Thyroid gland (tissue), 4 donors: ENCODE measurements at regions not wholly inside any gene's neighbourhood (a gene's known extent, or its start where the extent isn't known, plus 50 kb on each side); places are given as distances from the start of the nearest gene placed in this dataset.

Experiments
- DNase-seq, 2 donors: peaks; one replicate each; pipeline ENCODE4 v3.0.0-alpha.2; 2019
- H3K27ac ChIP-seq, 3 donors: fragments of 200-600 bp; sonication (generic); 1 replicate in 2 of 3; 2 replicates in 1 of 3; pipeline ENCODE4 v1.5.1; 2016 to 2019; ENCODE audit warnings: mild to moderate bottlenecking in 1 of 3, moderate library complexity in 1 of 3
- H3K27me3 ChIP-seq: fragments of 200-600 bp; sonication (generic); one replicate; pipeline ENCODE4 v1.5.1; 2019
- H3K36me3 ChIP-seq, 2 donors: fragments of 200-600 bp; sonication (generic); one replicate each; pipeline ENCODE4 v1.5.1; 2016 to 2019
- H3K4me1 ChIP-seq, 2 donors: fragments of 200-600 bp; sonication (generic); one replicate each; pipeline ENCODE4 v1.5.1; 2017 to 2019
- H3K4me3 ChIP-seq, 3 donors: fragments of 200-600 bp; sonication (generic); replicated peaks in 1 of 3; 1 replicate in 2 of 3; 2 replicates in 1 of 3; pipeline ENCODE4 v1.5.1; 2016; ENCODE audit warnings: mild to moderate bottlenecking in 1 of 3
- H3K9me3 ChIP-seq: fragments of 200-600 bp; sonication (generic); one replicate; pipeline ENCODE4 v1.5.1; 2017
- POLR2A ChIP-seq, 2 donors: fragments of 450-650 bp; IDR thresholded peaks; one replicate each; pipeline ENCODE4 v1.6.1; 2017; ENCODE audit warnings: antibody characterized with exemption in 2 of 2, mild to moderate bottlenecking in 2 of 2, moderate library complexity in 1 of 2
- WGBS, 2 donors: methylation state at CpG; one replicate each; pipeline ENCODE4 v1.1.5; 2017; 5-methylcytosine and 5-hydroxymethylcytosine counted together
- intact Hi-C: fragments of 100-400 bp; cut with DNase I; formaldehyde crosslinking; loops from one replicate; pipeline ENCODE4 v1.15.1; 2023
- TF ChIP-seq, protein P1 (sequence below), 6 experiments: fragments of 200-600 bp in 3 of 6; fragments of 450-650 bp in 3 of 6; sonication (generic) in 3 of 6; IDR thresholded peaks; one replicate each; pipeline ENCODE4 v1.5.1; 2016 to 2019; ENCODE audit warnings: antibody characterized with exemption in 6 of 6, mild to moderate bottlenecking in 2 of 6, inconsistent platforms in 1 of 6, moderate library complexity in 1 of 6

DNA sequence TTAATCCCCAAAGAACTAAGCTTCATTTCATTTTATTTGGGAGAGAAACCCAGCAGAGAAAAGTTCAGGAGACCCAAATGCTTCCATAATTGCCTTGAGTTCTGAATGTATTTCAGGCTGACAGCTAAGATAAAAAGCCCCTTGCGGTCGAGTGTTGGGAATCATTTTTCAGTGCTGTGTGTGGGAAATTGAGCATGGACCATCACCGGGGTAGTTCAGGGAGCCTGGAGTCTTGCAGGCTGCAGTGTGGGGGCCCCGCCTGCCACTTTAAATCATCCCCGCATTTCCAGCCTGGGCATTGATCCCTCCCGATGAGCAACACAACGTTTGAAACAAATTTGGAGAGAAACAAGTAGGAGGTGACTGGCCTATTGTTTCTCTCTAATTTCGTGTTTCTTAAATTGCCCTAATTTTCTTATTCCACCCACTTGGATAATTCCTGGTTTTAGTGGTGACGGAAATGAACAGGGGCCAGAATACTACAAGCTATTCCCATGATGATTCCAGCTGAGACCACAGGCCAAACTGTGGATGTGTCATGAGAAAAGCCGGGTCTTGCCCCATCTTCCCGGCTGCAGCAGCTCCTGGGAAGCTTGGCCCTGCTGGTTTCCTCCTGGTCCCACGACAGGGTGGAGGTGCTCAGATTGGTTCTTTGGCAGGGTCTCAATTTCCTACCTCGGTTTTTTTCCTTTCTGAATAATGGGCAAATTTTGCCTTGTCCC, 75.1 kb downstream of the FOXL1 start:
- intact Hi-C loops = no loop called here
- H3K4me1 ChIP-seq = no peaks in the 10 kb centered on the region
- TF ChIP-seq, protein P1, sequence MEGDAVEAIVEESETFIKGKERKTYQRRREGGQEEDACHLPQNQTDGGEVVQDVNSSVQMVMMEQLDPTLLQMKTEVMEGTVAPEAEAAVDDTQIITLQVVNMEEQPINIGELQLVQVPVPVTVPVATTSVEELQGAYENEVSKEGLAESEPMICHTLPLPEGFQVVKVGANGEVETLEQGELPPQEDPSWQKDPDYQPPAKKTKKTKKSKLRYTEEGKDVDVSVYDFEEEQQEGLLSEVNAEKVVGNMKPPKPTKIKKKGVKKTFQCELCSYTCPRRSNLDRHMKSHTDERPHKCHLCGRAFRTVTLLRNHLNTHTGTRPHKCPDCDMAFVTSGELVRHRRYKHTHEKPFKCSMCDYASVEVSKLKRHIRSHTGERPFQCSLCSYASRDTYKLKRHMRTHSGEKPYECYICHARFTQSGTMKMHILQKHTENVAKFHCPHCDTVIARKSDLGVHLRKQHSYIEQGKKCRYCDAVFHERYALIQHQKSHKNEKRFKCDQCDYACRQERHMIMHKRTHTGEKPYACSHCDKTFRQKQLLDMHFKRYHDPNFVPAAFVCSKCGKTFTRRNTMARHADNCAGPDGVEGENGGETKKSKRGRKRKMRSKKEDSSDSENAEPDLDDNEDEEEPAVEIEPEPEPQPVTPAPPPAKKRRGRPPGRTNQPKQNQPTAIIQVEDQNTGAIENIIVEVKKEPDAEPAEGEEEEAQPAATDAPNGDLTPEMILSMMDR (IDR thresholded peaks at IDR 0.05) = no peak
- no peak for TF ChIP-seq POLR2A (IDR thresholded peaks at IDR 0.05)
- 65 to 78% methylated on average over 13 of the region's 13 CpGs for WGBS, 2 donors
- H3K27ac ChIP-seq = peak overlapping the region in 1 of 3 donors; percentile 5
- no peak for DNase-seq
- H3K9me3 ChIP-seq = no peaks in the 10 kb centered on the region
- no peaks in the 10 kb centered on the region for H3K36me3 ChIP-seq
- no peaks in the 10 kb centered on the region for H3K27me3 ChIP-seq
- H3K4me3 ChIP-seq = no peak overlapping the region

DNA sequence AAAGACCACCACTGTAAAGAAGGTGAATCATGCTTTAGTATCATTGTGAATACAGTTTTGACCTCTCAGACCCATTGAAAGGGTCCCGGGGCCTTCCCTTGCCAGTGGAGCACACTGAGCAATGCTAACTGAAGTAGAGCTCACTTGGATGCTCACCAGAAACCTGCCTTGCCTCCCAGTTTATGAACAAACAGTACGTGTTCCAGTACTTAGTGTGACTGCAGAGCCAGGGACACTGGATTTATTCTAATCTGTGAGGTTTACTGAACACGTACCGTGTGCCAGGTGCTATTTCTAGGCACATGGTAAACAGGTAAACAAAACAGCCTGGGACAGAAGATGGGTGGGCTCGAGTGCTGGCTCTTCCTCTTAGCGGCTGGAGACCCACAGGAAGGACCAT, 79.6 kb downstream of the FOXL1 start:
- no peaks in the 10 kb centered on the region for H3K27me3 ChIP-seq
- H3K9me3 ChIP-seq = no peaks in the 10 kb centered on the region
- intact Hi-C loops = no loop called here
- no peaks in the 10 kb centered on the region for H3K36me3 ChIP-seq
- H3K27ac ChIP-seq = no peak overlapping the region
- no peak for DNase-seq
- TF ChIP-seq, protein P1 (IDR thresholded peaks at IDR 0.05) = no peak
- TF ChIP-seq POLR2A (IDR thresholded peaks at IDR 0.05) = no peak
- H3K4me3 ChIP-seq = no peak overlapping the region
- WGBS, 2 donors = 80 to 84% methylated on average over 6 of the region's 6 CpGs
- no peaks in the 10 kb centered on the region for H3K4me1 ChIP-seq

DNA sequence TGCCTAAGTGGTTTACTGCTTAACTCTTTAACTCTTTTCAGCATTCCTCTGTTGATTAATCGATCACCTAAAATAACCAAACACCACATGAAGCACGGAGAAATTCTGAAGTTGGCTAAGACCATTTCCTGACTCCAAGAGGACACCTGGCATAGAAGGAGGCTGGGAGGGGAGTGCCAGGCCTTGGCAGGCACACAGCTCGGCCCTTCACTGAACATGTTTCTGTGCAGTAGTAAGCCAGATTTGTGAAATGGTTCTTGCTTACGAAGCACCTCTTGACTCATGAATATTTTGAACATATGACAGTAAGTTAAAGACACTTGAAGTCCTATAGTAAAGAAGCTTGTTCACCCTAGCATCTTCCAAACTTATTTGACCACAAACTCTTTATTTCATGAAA, 82.3 kb downstream of the FOXL1 start:
- intact Hi-C loops = no loop called here
- no peak overlapping the region for H3K4me3 ChIP-seq
- H3K27ac ChIP-seq = no peak overlapping the region
- no peaks in the 10 kb centered on the region for H3K27me3 ChIP-seq
- 79 to 81% methylated on average over 4 of the region's 4 CpGs for WGBS, 2 donors
- DNase-seq = no peak
- no peak for TF ChIP-seq POLR2A (IDR thresholded peaks at IDR 0.05)
- TF ChIP-seq, protein P1 (IDR thresholded peaks at IDR 0.05) = no peak
- H3K9me3 ChIP-seq = no peaks in the 10 kb centered on the region
- no peaks in the 10 kb centered on the region for H3K36me3 ChIP-seq
- peaks cover 0 to 15% of the 10 kb centered on the region in 2 donors for H3K4me1 ChIP-seq

DNA sequence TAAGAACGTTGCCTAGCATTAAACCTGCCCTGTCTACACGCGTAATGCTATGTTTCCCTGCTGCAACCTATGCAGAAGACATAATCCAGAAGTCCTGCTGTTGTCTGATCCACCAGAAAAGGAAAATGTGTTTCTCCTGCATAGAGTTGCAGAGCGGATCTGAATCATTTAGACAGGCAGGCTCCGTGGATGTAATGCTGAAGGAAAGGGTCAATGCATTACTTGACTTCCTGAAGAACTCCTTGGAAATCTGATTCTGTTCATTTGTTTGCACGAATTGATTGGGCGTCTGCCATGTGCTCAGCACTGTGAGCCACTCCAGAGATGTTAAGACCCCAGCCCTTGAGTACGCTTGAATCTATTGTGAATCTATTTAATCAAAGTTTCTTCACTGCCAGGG, 83.4 kb downstream of the FOXL1 start:
- intact Hi-C loops = no loop called here
- no peak for TF ChIP-seq POLR2A (IDR thresholded peaks at IDR 0.05)
- TF ChIP-seq, protein P1 (IDR thresholded peaks at IDR 0.05) = no peak
- Histone ChIP-seq H3K4me3 (no peak overlapping the region), H3K27ac (no peak overlapping the region), H3K27me3 (no peaks in the 10 kb centered on the region), H3K4me1 (peaks cover 0 to 15% of the 10 kb centered on the region in 2 donors), H3K9me3 (no peaks in the 10 kb centered on the region), H3K36me3 (no peaks in the 10 kb centered on the region)
- DNase-seq = no peak
- 47 to 50% methylated on average over 8 of the region's 8 CpGs for WGBS, 2 donors

DNA sequence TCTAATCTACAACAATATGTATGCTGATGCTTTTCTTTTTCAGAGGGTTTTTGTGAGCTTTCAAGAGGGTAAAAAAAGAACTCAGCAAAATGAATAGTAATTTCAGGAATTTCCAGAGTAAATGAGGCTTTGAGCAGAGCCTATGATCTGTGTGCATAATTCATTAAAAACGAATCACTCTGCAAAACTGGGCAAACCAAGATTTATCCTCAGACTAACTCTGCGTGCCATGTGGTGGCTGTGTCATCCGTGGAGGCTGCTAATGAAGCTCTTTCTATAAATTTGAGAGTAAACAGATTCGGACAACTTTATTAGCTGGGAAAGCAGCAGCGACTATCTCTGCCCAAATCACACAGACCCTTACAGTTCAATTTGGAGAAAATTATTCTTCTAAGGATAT, 83.8 kb downstream of the FOXL1 start:
- TF ChIP-seq, protein P1 (IDR thresholded peaks at IDR 0.05) = no peak
- no peak for TF ChIP-seq POLR2A (IDR thresholded peaks at IDR 0.05)
- Histone ChIP-seq H3K9me3 (no peaks in the 10 kb centered on the region), H3K27me3 (no peaks in the 10 kb centered on the region), H3K27ac (no peak overlapping the region), H3K4me3 (no peak overlapping the region), H3K4me1 (peaks cover 0 to 15% of the 10 kb centered on the region in 2 donors), H3K36me3 (no peaks in the 10 kb centered on the region)
- 63 to 69% methylated on average over 5 of the region's 5 CpGs for WGBS, 2 donors
- DNase-seq = no peak
- intact Hi-C loops = no loop called here
